CD14-positive monocyte (primary cell): ENCODE measurements at regions not wholly inside any gene's neighbourhood (a gene's known extent, or its start where the extent isn't known, plus 50 kb on each side); places are given as distances from the start of the nearest gene placed in this dataset.

Experiments used
- DNase-seq, 3 donors: peaks; one replicate each; pipeline ENCODE4 v3.0.0-alpha.2; 2011 to 2022
- H2AFZ ChIP-seq: 2 replicates; pipeline ENCODE4 v1.6.0; 2012; ENCODE audit warnings: mild to moderate bottlenecking, low read depth, low read length, inconsistent platforms; ENCODE audit not compliant: insufficient read depth, poor library complexity, severe bottlenecking
- H3K27ac ChIP-seq, 2 donors: 1 replicate in 1 of 2; 2 replicates in 1 of 2; pipeline ENCODE4 v1.5.1; 2012 to 2013; ENCODE audit warnings: low read length in 2 of 2, control low read depth in 1 of 2, inconsistent platforms in 1 of 2, low read depth in 1 of 2, mild to moderate bottlenecking in 1 of 2
- H3K27me3 ChIP-seq, 2 donors: one replicate each; pipeline versions ENCODE4 v1.6.0 to v1.6.1; 2011 to 2013; ENCODE audit warnings: low read length in 2 of 2; ENCODE audit not compliant: control insufficient read depth in 2 of 2, insufficient read depth in 2 of 2
- H3K36me3 ChIP-seq, 2 donors: replicated peaks in 1 of 2; 1 replicate in 1 of 2; 2 replicates in 1 of 2; pipeline versions ENCODE4 v1.5.1 to v1.6.1; 2012 to 2013; ENCODE audit warnings: low read length in 2 of 2, control low read depth in 1 of 2, inconsistent platforms in 1 of 2, mild to moderate bottlenecking in 1 of 2; ENCODE audit not compliant: insufficient read depth in 2 of 2, control insufficient read depth in 1 of 2
- H3K4me1 ChIP-seq, 2 donors: 1 replicate in 1 of 2; 2 replicates in 1 of 2; pipeline versions ENCODE4 v1.5.1 to v1.6.1; 2012 to 2013; ENCODE audit warnings: low read length in 2 of 2, control low read depth in 1 of 2, inconsistent platforms in 1 of 2, mild to moderate bottlenecking in 1 of 2, moderate library complexity in 1 of 2; ENCODE audit not compliant: insufficient read depth in 2 of 2, control insufficient read depth in 1 of 2
- H3K4me2 ChIP-seq: replicated peaks from 2 replicates; pipeline ENCODE3; 2012; ENCODE audit warnings: low read length, moderate library complexity, mild to moderate bottlenecking; ENCODE audit not compliant: poor library complexity, severe bottlenecking; ENCODE audit errors: extremely low read depth
- H3K4me3 ChIP-seq, 3 experiments: fragments of 200-600 bp in 1 of 3; sonication (generic) in 1 of 3; replicated peaks in 1 of 3; 1 replicate in 2 of 3; 2 replicates in 1 of 3; pipeline ENCODE4 v1.5.1; 2011 to 2013; ENCODE audit warnings: low read length in 3 of 3, mild to moderate bottlenecking in 3 of 3, control low read depth in 2 of 3, low read depth in 2 of 3, inconsistent platforms in 1 of 3, moderate library complexity in 1 of 3
- H3K79me2 ChIP-seq: 2 replicates; pipeline ENCODE4 v1.6.0; 2012; ENCODE audit warnings: mild to moderate bottlenecking, control low read depth, inconsistent platforms, low read length, moderate library complexity; ENCODE audit not compliant: insufficient read depth
- H3K9ac ChIP-seq: 2 replicates; pipeline ENCODE4 v1.6.0; 2017; ENCODE audit warnings: low read length, mild to moderate bottlenecking; ENCODE audit not compliant: insufficient read depth, poor library complexity, severe bottlenecking
- H3K9me3 ChIP-seq, 2 donors: replicated peaks in 1 of 2; 1 replicate in 1 of 2; 2 replicates in 1 of 2; pipeline versions ENCODE4 v1.5.1 to v1.6.1; 2012 to 2013; ENCODE audit warnings: low read length in 2 of 2, control low read depth in 1 of 2; ENCODE audit not compliant: control insufficient read depth in 1 of 2, insufficient read depth in 1 of 2
- H4K20me1 ChIP-seq: 2 replicates; pipeline ENCODE4 v1.6.0; 2012; ENCODE audit warnings: mild to moderate bottlenecking, low read length, control low read depth, moderate library complexity; ENCODE audit not compliant: insufficient read depth
- H3K27ac Mint-ChIP-seq, 7 donors: one replicate each; pipeline ENCODE4 v1.8.0; 2020; ENCODE audit warnings: mild to moderate bottlenecking in 7 of 7, mixed read lengths in 7 of 7, moderate library complexity in 6 of 7, inconsistent platforms in 2 of 7
- H3K27me3 Mint-ChIP-seq, 3 donors: one replicate each; pipeline ENCODE4 v1.8.0; 2021 to 2022; ENCODE audit warnings: low read depth in 3 of 3, mild to moderate bottlenecking in 3 of 3, mixed read lengths in 3 of 3, moderate library complexity in 3 of 3, inconsistent platforms in 1 of 3
- H3K36me3 Mint-ChIP-seq, 2 donors: one replicate each; pipeline ENCODE4 v1.8.0; 2020; ENCODE audit warnings: mixed read lengths in 2 of 2, inconsistent platforms in 1 of 2, mild to moderate bottlenecking in 1 of 2
- H3K4me1 Mint-ChIP-seq: one replicate; pipeline ENCODE4 v1.8.0; 2020; ENCODE audit warnings: mild to moderate bottlenecking, mixed read lengths
- H3K4me3 Mint-ChIP-seq, 2 donors: one replicate each; pipeline ENCODE4 v1.8.0; 2020; ENCODE audit warnings: mild to moderate bottlenecking in 2 of 2, mixed read lengths in 2 of 2, moderate library complexity in 1 of 2
- H3K9me3 Mint-ChIP-seq, 7 donors: one replicate each; pipeline ENCODE4 v1.8.0; 2020 to 2022; ENCODE audit warnings: mixed read lengths in 7 of 7, mild to moderate bottlenecking in 6 of 7, moderate library complexity in 6 of 7, inconsistent platforms in 2 of 7
- CTCF ChIP-seq: fragments of 200-600 bp; IDR thresholded peaks from one replicate; pipeline ENCODE4 v1.8.0; 2022; ENCODE audit warnings: antibody characterized with exemption, mild to moderate bottlenecking
- WGBS: methylation state at CpG from one replicate; pipeline ENCODE4 v1.1.5; 2013; ENCODE audit warnings: missing lambda C conversion rate; ENCODE audit not compliant: insufficient coverage; 5-methylcytosine and 5-hydroxymethylcytosine counted together
- intact Hi-C, 2 donors: fragments of 100-400 bp; cut with micrococcal nuclease; formaldehyde crosslinking; loops; one replicate each; pipeline versions ENCODE4 v1.15.0 to v1.15.1; 2023

GRCh38 chr9:28671000-28671399 is 1097.7 kb upstream of the C9orf72 start:
- Histone ChIP-seq H3K4me3 (no peak overlapping the region), H3K4me1 (no peaks in the 10 kb centered on the region), H3K27me3 (no peaks in the 10 kb centered on the region), H3K79me2 (no peaks in the 10 kb centered on the region), H3K9ac (no peak overlapping the region), H4K20me1 (no peaks in the 10 kb centered on the region), H3K9me3 (no peaks in the 10 kb centered on the region), H2AFZ (no peak overlapping the region), H3K36me3 (no peaks in the 10 kb centered on the region), H3K4me2 (no peak overlapping the region), H3K27ac (no peak overlapping the region)
- intact Hi-C loops, result no loop called here
- H3K9me3 Mint-ChIP-seq, result peaks cover 0 to 5% (median 0%) of the 10 kb centered on the region in 7 donors
- DNase-seq, result no peak
- H3K4me1 Mint-ChIP-seq, result no peaks in the 10 kb centered on the region
- no CpG with 5 or more reads among the region's 3 CpGs for whole genome bisulfite sequencing
- H3K27ac Mint-ChIP-seq, result no peak overlapping the region
- H3K4me3 Mint-ChIP-seq, result no peak overlapping the region
- H3K36me3 Mint-ChIP-seq, result no peaks in the 10 kb centered on the region
- TF ChIP-seq CTCF, result no peak
- H3K27me3 Mint-ChIP-seq, result no peaks in the 10 kb centered on the region

- no peaks in the 10 kb centered on the region for H4K20me1 ChIP-seq
- no peak overlapping the region for H3K27ac ChIP-seq
- H3K27me3 ChIP-seq, result no peaks in the 10 kb centered on the region
- no peaks in the 10 kb centered on the region for H3K27me3 Mint-ChIP-seq
- no peaks in the 10 kb centered on the region for H3K9me3 ChIP-seq
- no peak overlapping the region for H3K4me3 Mint-ChIP-seq
- H3K4me1 ChIP-seq, result no peaks in the 10 kb centered on the region
- no peak for DNase-seq
- H3K36me3 ChIP-seq, result no peaks in the 10 kb centered on the region
- H3K4me2 ChIP-seq, result no peak overlapping the region
- H3K4me1 Mint-ChIP-seq, result no peaks in the 10 kb centered on the region
- H3K36me3 Mint-ChIP-seq, result no peaks in the 10 kb centered on the region
- WGBS, result no CpG with 5 or more reads among the region's 2 CpGs
- H2AFZ ChIP-seq, result no peak overlapping the region
- no peak overlapping the region for H3K4me3 ChIP-seq
- intact Hi-C loops, result no loop called here
- H3K9me3 Mint-ChIP-seq, result peaks cover 0 to 3% (median 0%) of the 10 kb centered on the region in 7 donors
- no peak overlapping the region for H3K9ac ChIP-seq
- no peaks in the 10 kb centered on the region for H3K79me2 ChIP-seq
- TF ChIP-seq CTCF, result no peak
- H3K27ac Mint-ChIP-seq, result no peak overlapping the region
Observed at GRCh38 chr9:28678097-28678496, 1104.8 kb upstream of the C9orf72 start.
